Left ventricle myocardium inferior (tissue), 1 donor: ENCODE measurements at regions not wholly inside any gene's neighbourhood (a gene's known extent, or its start where the extent isn't known, plus 50 kb on each side); places are given as distances from the start of the nearest gene placed in this dataset.
A peak's percentile ranks its signal among the peaks of the same experiment; 100 is the strongest.

ENCODE experiments used
- DNase-seq: peaks from one replicate; pipeline ENCODE4 v3.0.0-alpha.2; 2020
- H3K27ac ChIP-seq: fragments of 200-600 bp; replicated peaks from 2 replicates; pipeline ENCODE4 v1.8.0; 2021
- H3K27me3 ChIP-seq: fragments of 200-600 bp; 2 replicates; pipeline ENCODE4 v1.8.0; 2021; ENCODE audit warnings: low read depth
- H3K36me3 ChIP-seq: fragments of 200-600 bp; 2 replicates; pipeline ENCODE4 v1.8.0; 2021
- H3K4me1 ChIP-seq: fragments of 200-600 bp; 2 replicates; pipeline ENCODE4 v1.8.0; 2021
- H3K4me3 ChIP-seq: fragments of 200-600 bp; 2 replicates; pipeline ENCODE4 v1.8.0; 2021; ENCODE audit warnings: mild to moderate bottlenecking, moderate library complexity
- H3K9me3 ChIP-seq: fragments of 200-600 bp; replicated peaks from 2 replicates; pipeline ENCODE4 v1.8.0; 2021
- intact Hi-C: fragments of 100-400 bp; cut with micrococcal nuclease; formaldehyde crosslinking; loops from one replicate; pipeline ENCODE4 v1.11.0; 2022
- TF ChIP-seq, protein P1 (sequence below): fragments of 200-600 bp; IDR thresholded peaks from 2 replicates; pipeline ENCODE4 v1.8.0; 2021; ENCODE audit warnings: antibody characterized with exemption, mild to moderate bottlenecking, borderline replicate concordance
- donor health status: DM: no; HTN: yes; CAD: no; lungs with severe emphysema.

DNA sequence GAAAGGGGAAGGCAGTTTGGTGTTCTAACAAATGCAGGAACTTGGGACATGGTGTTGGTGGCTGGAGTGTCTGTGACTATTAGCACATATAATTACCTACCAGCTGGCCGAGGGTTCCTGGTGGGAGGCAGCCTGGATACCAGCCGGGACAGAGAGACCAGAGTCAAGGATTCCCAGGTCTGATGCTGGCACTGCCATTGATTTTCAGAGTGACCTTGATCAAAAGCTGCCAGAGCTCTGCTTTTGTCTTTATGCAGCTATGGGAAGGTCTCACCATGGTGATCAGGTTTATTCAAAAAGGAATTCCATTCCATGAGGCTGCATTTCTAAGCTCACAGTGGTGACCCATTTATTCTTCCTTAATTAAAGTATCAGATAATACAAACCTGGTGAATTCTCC lies 101.0 kb upstream of the PWP1 start:
- DNase-seq = no peak
- H3K27me3 ChIP-seq = peaks cover 33% of the 10 kb centered on the region
- no peak overlapping the region for H3K4me3 ChIP-seq
- peaks cover 20% of the 10 kb centered on the region for H3K9me3 ChIP-seq
- H3K4me1 ChIP-seq = peaks cover 11% of the 10 kb centered on the region
- no peaks in the 10 kb centered on the region for H3K36me3 ChIP-seq
- TF ChIP-seq, protein P1, sequence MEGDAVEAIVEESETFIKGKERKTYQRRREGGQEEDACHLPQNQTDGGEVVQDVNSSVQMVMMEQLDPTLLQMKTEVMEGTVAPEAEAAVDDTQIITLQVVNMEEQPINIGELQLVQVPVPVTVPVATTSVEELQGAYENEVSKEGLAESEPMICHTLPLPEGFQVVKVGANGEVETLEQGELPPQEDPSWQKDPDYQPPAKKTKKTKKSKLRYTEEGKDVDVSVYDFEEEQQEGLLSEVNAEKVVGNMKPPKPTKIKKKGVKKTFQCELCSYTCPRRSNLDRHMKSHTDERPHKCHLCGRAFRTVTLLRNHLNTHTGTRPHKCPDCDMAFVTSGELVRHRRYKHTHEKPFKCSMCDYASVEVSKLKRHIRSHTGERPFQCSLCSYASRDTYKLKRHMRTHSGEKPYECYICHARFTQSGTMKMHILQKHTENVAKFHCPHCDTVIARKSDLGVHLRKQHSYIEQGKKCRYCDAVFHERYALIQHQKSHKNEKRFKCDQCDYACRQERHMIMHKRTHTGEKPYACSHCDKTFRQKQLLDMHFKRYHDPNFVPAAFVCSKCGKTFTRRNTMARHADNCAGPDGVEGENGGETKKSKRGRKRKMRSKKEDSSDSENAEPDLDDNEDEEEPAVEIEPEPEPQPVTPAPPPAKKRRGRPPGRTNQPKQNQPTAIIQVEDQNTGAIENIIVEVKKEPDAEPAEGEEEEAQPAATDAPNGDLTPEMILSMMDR = no peak
- no peak overlapping the region for H3K27ac ChIP-seq
- intact Hi-C loops = no loop called here

DNA sequence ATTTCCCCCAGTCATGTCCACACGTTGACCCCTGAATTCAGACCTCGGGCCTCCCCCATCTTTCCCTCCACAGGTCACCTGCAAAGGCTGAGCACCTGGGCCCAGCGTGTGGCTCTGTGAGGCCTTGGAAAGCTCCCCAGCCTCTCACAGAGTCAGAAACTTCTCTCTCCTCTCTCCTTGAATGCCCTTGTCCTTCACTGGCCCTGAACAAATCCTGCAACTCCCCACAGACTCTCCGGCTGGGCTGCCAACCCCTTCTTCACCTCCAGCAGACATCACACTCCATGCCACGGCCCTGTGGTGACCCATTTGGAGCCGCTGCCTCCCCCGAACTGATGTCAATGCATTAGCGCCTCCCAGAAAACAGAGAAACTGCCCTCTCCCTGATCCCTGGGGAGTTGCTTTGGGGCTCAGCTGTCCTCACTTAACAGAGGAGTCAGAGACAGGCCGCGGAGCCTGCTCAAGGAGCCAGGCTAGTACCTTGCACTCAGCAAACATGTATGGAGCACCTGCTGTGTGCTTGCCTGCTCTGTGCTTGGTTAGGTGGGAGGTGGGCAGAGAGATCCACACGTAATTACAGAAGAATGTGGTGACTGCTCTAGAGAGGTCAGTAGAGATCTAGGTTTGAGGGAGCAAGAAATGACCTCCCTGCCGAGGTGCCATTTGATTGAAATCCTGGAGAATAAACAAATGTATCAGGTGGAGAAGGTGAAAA lies 99.2 kb upstream of the PWP1 start:
- intact Hi-C loops = no loop called here
- no peaks in the 10 kb centered on the region for H3K36me3 ChIP-seq
- no peak overlapping the region for H3K27ac ChIP-seq
- TF ChIP-seq, protein P1 = no peak
- peaks cover 21% of the 10 kb centered on the region for H3K27me3 ChIP-seq
- peaks cover 20% of the 10 kb centered on the region for H3K9me3 ChIP-seq
- H3K4me3 ChIP-seq = no peak overlapping the region
- H3K4me1 ChIP-seq = peaks cover 23% of the 10 kb centered on the region
- no peak for DNase-seq

DNA sequence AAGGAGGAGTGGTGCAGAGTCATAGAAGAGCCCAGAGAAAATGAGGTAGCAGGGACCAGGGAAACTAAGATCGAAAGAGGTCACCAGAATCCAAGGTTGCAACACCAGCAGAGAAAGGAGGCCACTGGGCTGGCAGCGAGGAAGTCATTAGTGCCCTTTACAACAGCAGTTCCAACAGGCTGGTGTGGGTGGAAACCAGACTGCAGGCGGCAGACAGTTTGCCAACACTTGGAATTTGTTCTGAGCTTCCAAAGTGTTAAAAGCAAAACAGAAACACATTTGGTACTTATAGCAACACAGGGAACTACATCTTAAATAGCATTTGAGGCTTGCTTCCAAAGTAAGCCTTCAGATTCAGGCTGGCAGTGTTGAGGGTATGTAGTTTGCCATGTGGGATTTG lies 95.2 kb upstream of the PWP1 start:
- intact Hi-C loops = no loop called here

DNA sequence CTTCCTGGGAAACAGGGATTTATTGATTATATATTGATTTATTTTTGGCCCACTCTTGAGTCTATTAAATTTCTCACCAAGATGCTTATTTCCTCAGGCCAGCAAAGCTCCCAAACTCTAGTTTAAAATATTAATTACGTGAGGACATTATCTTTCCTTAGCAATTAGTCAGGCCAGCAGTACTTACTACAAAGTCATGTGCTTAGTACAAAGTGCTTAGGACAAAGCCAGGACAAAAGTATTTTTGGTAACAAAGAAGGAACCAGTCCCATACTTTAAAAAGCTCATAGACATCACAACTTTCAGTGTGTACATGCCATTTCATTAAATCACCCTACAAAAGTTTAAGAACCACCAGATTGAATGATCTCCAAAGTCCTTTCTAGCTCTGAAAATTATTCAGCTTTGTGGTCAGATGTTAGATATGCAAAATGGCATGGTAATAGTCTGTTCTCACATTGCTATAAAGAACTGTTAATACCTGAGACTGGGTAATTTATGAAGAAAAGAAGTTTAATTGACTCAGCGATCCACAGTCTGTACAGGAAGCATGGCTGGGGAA lies 94.7 kb upstream of the PWP1 start:
- DNase-seq = no peak
- Histone ChIP-seq H3K4me1 (peaks cover 27% of the 10 kb centered on the region), H3K27me3 (no peaks in the 10 kb centered on the region), H3K9me3 (peaks cover 34% of the 10 kb centered on the region), H3K4me3 (no peak overlapping the region), H3K36me3 (no peaks in the 10 kb centered on the region), H3K27ac (peak overlapping the region; percentile 87)
- intact Hi-C loops = no loop called here
- TF ChIP-seq, protein P1 = no peak

More for the DNA sequence above, 95.2 kb upstream of the PWP1 start:
- DNase-seq = peak; percentile 40
- Histone ChIP-seq H3K4me1 (peaks cover 27% of the 10 kb centered on the region), H3K4me3 (no peak overlapping the region), H3K36me3 (no peaks in the 10 kb centered on the region), H3K27me3 (no peaks in the 10 kb centered on the region), H3K27ac (peak overlapping the region; percentile 87), H3K9me3 (peaks cover 34% of the 10 kb centered on the region)
- TF ChIP-seq, protein P1 = no peak

DNA sequence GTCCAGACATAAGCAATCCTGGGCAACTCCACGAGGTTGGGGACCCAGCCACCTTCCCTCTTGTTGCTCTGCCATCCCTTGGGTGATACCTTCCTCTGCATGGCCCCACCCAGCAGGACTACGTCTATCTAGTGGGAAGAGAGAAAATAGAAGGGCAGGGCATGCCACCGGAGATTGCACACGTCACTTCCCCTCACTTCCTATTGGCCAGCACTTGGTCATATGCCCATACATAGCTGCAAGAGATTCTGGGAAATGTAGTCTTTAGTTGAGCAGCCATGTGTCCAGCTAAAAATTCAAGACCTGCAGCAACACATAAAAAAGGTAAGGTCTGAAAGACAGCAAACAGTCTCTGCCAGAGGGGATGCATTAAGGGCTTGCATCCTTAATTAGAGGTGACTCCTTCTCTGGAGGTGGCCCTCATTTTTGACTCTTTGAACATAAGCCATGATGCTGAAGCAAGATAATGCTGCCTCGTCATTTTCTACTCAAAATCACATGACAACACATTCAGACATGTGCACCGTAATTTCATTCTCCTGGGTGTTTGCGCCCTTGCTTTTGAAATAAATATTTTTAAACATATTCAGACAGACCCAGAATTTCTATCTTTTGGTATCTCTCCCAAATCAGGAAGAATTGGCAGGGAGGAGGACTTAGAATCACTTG lies 91.8 kb upstream of the PWP1 start:
- TF ChIP-seq, protein P1 = no peak
- peaks cover 22% of the 10 kb centered on the region for H3K9me3 ChIP-seq
- no peak overlapping the region for H3K27ac ChIP-seq
- H3K27me3 ChIP-seq = no peaks in the 10 kb centered on the region
- no peak overlapping the region for H3K4me3 ChIP-seq
- H3K36me3 ChIP-seq = no peaks in the 10 kb centered on the region
- no peak for DNase-seq
- peaks cover 17% of the 10 kb centered on the region for H3K4me1 ChIP-seq
- intact Hi-C loops = no loop called here
